Uterus (tissue), 3 donors: ENCODE measurements at regions not wholly inside any gene's neighbourhood (a gene's known extent, or its start where the extent isn't known, plus 50 kb on each side); places are given as distances from the start of the nearest gene placed in this dataset.
A peak's percentile ranks its signal among the peaks of the same experiment; 100 is the strongest.

Experiments used
- DNase-seq, 2 donors: peaks; one replicate each; pipeline ENCODE4 v3.0.0-alpha.2; 2019 to 2020
- H3K27ac ChIP-seq, 2 donors: fragments of 200-600 bp; sonication (generic); 1 replicate in 1 of 2; 2 replicates in 1 of 2; pipeline ENCODE4 v1.5.1; 2016 to 2018
- H3K27me3 ChIP-seq, 2 donors: fragments of 200-600 bp; sonication (generic); one replicate each; pipeline ENCODE4 v1.5.1; 2018 to 2019; ENCODE audit warnings: control low read depth in 1 of 2
- H3K36me3 ChIP-seq, 2 donors: fragments of 200-600 bp; sonication (generic); one replicate each; pipeline ENCODE4 v1.5.1; 2019; ENCODE audit warnings: control low read depth in 1 of 2
- H3K4me1 ChIP-seq, 2 donors: fragments of 200-600 bp; sonication (generic); one replicate each; pipeline ENCODE4 v1.5.1; 2018 to 2019; ENCODE audit warnings: control low read depth in 1 of 2
- H3K4me3 ChIP-seq, 2 donors: fragments of 200-600 bp; sonication (generic); 1 replicate in 1 of 2; 2 replicates in 1 of 2; pipeline ENCODE4 v1.5.1; 2018 to 2019; ENCODE audit warnings: mild to moderate bottlenecking in 1 of 2
- H3K9me3 ChIP-seq, 2 donors: fragments of 200-600 bp; sonication (generic); one replicate each; pipeline ENCODE4 v1.5.1; 2019; ENCODE audit warnings: control low read depth in 1 of 2
- CTCF ChIP-seq, 4 experiments: fragments of 200-600 bp in 2 of 4; fragments of 450-650 bp in 2 of 4; sonication (generic) in 2 of 4; IDR thresholded peaks; one replicate each; pipeline ENCODE4 v1.5.1; 2016 to 2019; ENCODE audit warnings: antibody characterized with exemption in 4 of 4, mild to moderate bottlenecking in 2 of 4, moderate library complexity in 1 of 4
- POLR2A ChIP-seq, 2 donors: fragments of 450-650 bp; IDR thresholded peaks; one replicate each; pipeline ENCODE4 v1.6.1; 2016; ENCODE audit warnings: antibody characterized with exemption in 2 of 2, mild to moderate bottlenecking in 1 of 2, moderate library complexity in 1 of 2
- intact Hi-C: fragments of 100-400 bp; cut with DNase I; formaldehyde crosslinking; loops from one replicate; pipeline ENCODE4 v1.15.1; 2023; ENCODE audit warnings: low total_unique reads
- donor health status: DM: yes; HTN: yes; CAD: no.

- no peak for TF ChIP-seq POLR2A (IDR thresholded peaks at IDR 0.05)
- TF ChIP-seq CTCF (IDR thresholded peaks at IDR 0.05): no peak
- H3K4me1 ChIP-seq: no peaks in the 10 kb centered on the region
Observed at GRCh38 chr9:86445671-86446070, 91.5 kb upstream of the TUT7 start.

GRCh38 chr9:86443992-86444391 lies 89.8 kb upstream of the TUT7 start:
- no peaks in the 10 kb centered on the region for H3K9me3 ChIP-seq
- no peaks in the 10 kb centered on the region for H3K27me3 ChIP-seq
- H3K4me1 ChIP-seq: no peaks in the 10 kb centered on the region
- H3K36me3 ChIP-seq: no peaks in the 10 kb centered on the region
- intact Hi-C loops: no loop called here
- H3K4me3 ChIP-seq: no peak overlapping the region
- H3K27ac ChIP-seq: no peak overlapping the region
- TF ChIP-seq CTCF (IDR thresholded peaks at IDR 0.05): no peak
- no peak for TF ChIP-seq POLR2A (IDR thresholded peaks at IDR 0.05)
- DNase-seq: no peak

More at GRCh38 chr9:86445671-86446070, 91.5 kb upstream of the TUT7 start:
- Histone ChIP-seq H3K27ac (no peak overlapping the region), H3K4me3 (no peak overlapping the region), H3K27me3 (no peaks in the 10 kb centered on the region), H3K36me3 (no peaks in the 10 kb centered on the region), H3K9me3 (no peaks in the 10 kb centered on the region)
- intact Hi-C loops: no loop called here
- no peak for DNase-seq

GRCh38 chr9:86434039-86434726 lies 80.0 kb upstream of the TUT7 start:
- no peaks in the 10 kb centered on the region for H3K9me3 ChIP-seq
- H3K4me1 ChIP-seq: no peaks in the 10 kb centered on the region
- H3K27ac ChIP-seq: peak overlapping the region; percentile 79 to 85
- peak; percentile 85 for DNase-seq
- intact Hi-C loops: loop anchor here (10.0 kb wide), 1 partner anchor 891 kb away; no protein-coding TSS in a partner anchor
- no peaks in the 10 kb centered on the region for H3K27me3 ChIP-seq
- H3K36me3 ChIP-seq: no peaks in the 10 kb centered on the region
- no peak overlapping the region for H3K4me3 ChIP-seq
- TF ChIP-seq CTCF (IDR thresholded peaks at IDR 0.05) (peak; percentile 69 to 90 (median 73)), POLR2A (IDR thresholded peaks at IDR 0.05) (no peak)

- intact Hi-C loops: no loop called here
- Histone ChIP-seq H3K27ac (no peak overlapping the region), H3K36me3 (no peaks in the 10 kb centered on the region), H3K4me1 (no peaks in the 10 kb centered on the region), H3K27me3 (no peaks in the 10 kb centered on the region), H3K9me3 (no peaks in the 10 kb centered on the region), H3K4me3 (no peak overlapping the region)
- DNase-seq: no peak
- TF ChIP-seq POLR2A (IDR thresholded peaks at IDR 0.05) (no peak), CTCF (IDR thresholded peaks at IDR 0.05) (no peak)
Observed at GRCh38 chr9:86424251-86424891, 70.2 kb upstream of the TUT7 start.
